H1 (cell line): ENCODE measurements at regions not wholly inside any gene's neighbourhood (a gene's known extent, or its start where the extent isn't known, plus 50 kb on each side); places are given as distances from the start of the nearest gene placed in this dataset.

ENCODE experiments used
- BRCA1 ChIP-seq: IDR thresholded peaks from 2 replicates; pipeline ENCODE4 v1.6.1; 2012; ENCODE audit warnings: low read depth, low read length, improper control_type of control experiment
- CEBPB ChIP-seq: IDR thresholded peaks from 2 replicates; pipeline ENCODE4 v1.6.1; 2012; ENCODE audit warnings: low read depth, low read length
- CREB1 ChIP-seq: IDR thresholded peaks from 2 replicates; pipeline ENCODE4 v1.6.1; 2012; ENCODE audit warnings: inconsistent platforms
- CTCF ChIP-seq, 3 experiments: IDR thresholded peaks; 1 replicate in 2 of 3; 2 replicates in 1 of 3; pipeline versions ENCODE4 v1.5.1 to v1.6.1; 2011; ENCODE audit warnings: low read length in 3 of 3, mild to moderate bottlenecking in 3 of 3, inconsistent platforms in 2 of 3, low read depth in 1 of 3, moderate library complexity in 1 of 3; ENCODE audit not compliant: insufficient read depth in 1 of 3; ENCODE audit errors: control extremely low read depth in 1 of 3
- POLR2A ChIP-seq, 2 experiments: IDR thresholded peaks; 1 replicate in 1 of 2; 2 replicates in 1 of 2; pipeline ENCODE4 v1.6.1; 2011; ENCODE audit warnings: low read depth in 2 of 2, low read length in 2 of 2, mild to moderate bottlenecking in 2 of 2; ENCODE audit errors: control extremely low read depth in 1 of 2
- TAF1 ChIP-seq: IDR thresholded peaks from 2 replicates; pipeline ENCODE4 v1.6.1; 2011; ENCODE audit warnings: mild to moderate bottlenecking, low read depth, low read length
- USF2 ChIP-seq: IDR thresholded peaks from 2 replicates; pipeline ENCODE4 v1.6.1; 2011; ENCODE audit warnings: low read length, improper control_type of control experiment

- TF ChIP-seq TAF1, result no peak
- no peak for TF ChIP-seq USF2
- TF ChIP-seq BRCA1, result no peak
- no peak for TF ChIP-seq CEBPB
- no peak for TF ChIP-seq POLR2A (IDR thresholded peaks at IDR 0.05; ENCODE audit: control extremely low read depth in 1 of 2, low read depth in 2 of 2, low read length in 2 of 2)
- no peak for TF ChIP-seq CREB1
- no peak for TF ChIP-seq CTCF (IDR thresholded peaks at IDR 0.05; ENCODE audit: control extremely low read depth in 1 of 3, insufficient read depth in 1 of 3, low read depth in 1 of 3, low read length in 3 of 3)
Observed at GRCh38 chr4:67343199-67343598, 202.1 kb downstream of the CENPC start.
